ENCODE measurements at regions not wholly inside any gene's neighbourhood (a gene's known extent, or its start where the extent isn't known, plus 50 kb on each side); places are given as distances from the start of the nearest gene placed in this dataset.

- no peak overlapping the region for H3K27ac ChIP-seq
- WGBS (ENCODE audit: missing lambda C conversion rate) = 6% methylated on average over 4 of the region's 4 CpGs
- no peak overlapping the region for H3K4me2 ChIP-seq
- ChIA-PET POLR2A (no interaction called here), CTCF (no interaction called here)
- ATAC-seq = no peak
- TF ChIP-seq RFX5 (IDR thresholded peaks at IDR 0.05) = no peak
- TF ChIP-seq FOXS1 (CRISPR knock-in tag; IDR thresholded peaks at IDR 0.05) = no peak
- no peak for TF ChIP-seq REST (IDR thresholded peaks at IDR 0.05)
- no peak for TF ChIP-seq MAX (IDR thresholded peaks at IDR 0.05)
- TF ChIP-seq NPAS2 (CRISPR knock-in tag; IDR thresholded peaks at IDR 0.05; ENCODE audit: borderline replicate concordance) = no peak
- TF ChIP-seq SREBF2 (IDR thresholded peaks at IDR 0.05) = no peak
- H3K4me3 ChIP-seq = no peak overlapping the region
- FAIRE-seq = no peak
- no peak for DNase-seq (ENCODE audit: low read depth in 1 of 2, low spot score in 1 of 2)
- no peaks in the 10 kb centered on the region for H3K9me3 ChIP-seq
- no peaks in the 10 kb centered on the region for H3K4me1 ChIP-seq
Observed at GRCh38 chrY:15593476-15594160, 1069.3 kb downstream of the NLGN4Y start.

GRCh38 chrY:15594179-15594578, 1069.8 kb downstream of the NLGN4Y start:
- no peak for ATAC-seq
- no peak for DNase-seq (ENCODE audit: low read depth in 1 of 2, low spot score in 1 of 2)
- WGBS (ENCODE audit: missing lambda C conversion rate) = 25% methylated on average over 3 of the region's 3 CpGs

More at GRCh38 chrY:15594179-15594578, 1069.8 kb downstream of the NLGN4Y start:
- ChIA-PET CTCF (no interaction called here), POLR2A (no interaction called here)
- Histone ChIP-seq H3K9me3 (no peaks in the 10 kb centered on the region), H3K4me2 (no peak overlapping the region), H3K4me3 (no peak overlapping the region), H3K27ac (no peak overlapping the region), H3K4me1 (no peaks in the 10 kb centered on the region)
- TF ChIP-seq HOXB5 (CRISPR knock-in tag; IDR thresholded peaks at IDR 0.05) = no peak
- TF ChIP-seq JUNB (IDR thresholded peaks at IDR 0.05) = no peak
- no peak for TF ChIP-seq RARB (CRISPR knock-in tag; IDR thresholded peaks at IDR 0.05)
- TF ChIP-seq JUN (IDR thresholded peaks at IDR 0.05) = no peak
- TF ChIP-seq USF2 (IDR thresholded peaks at IDR 0.05) = no peak
- no peak for TF ChIP-seq FOXS1 (CRISPR knock-in tag; IDR thresholded peaks at IDR 0.05)
- no peak for TF ChIP-seq FOSL2 (IDR thresholded peaks at IDR 0.05)
- no peak for TF ChIP-seq FOSL2 (CRISPR knock-in tag; IDR thresholded peaks at IDR 0.05)
- TF ChIP-seq E2F6 (IDR thresholded peaks at IDR 0.05; ENCODE audit: borderline replicate concordance, low read depth) = no peak
- no peak for TF ChIP-seq FOSB (CRISPR knock-in tag; IDR thresholded peaks at IDR 0.05)
- no peak for TF ChIP-seq MAZ (IDR thresholded peaks at IDR 0.05; ENCODE audit: borderline replicate concordance, low read depth, low read length)
- no peak for TF ChIP-seq TFCP2L1 (CRISPR knock-in tag; IDR thresholded peaks at IDR 0.05)
- TF ChIP-seq EP300 (IDR thresholded peaks at IDR 0.05) = no peak
- no peak for TF ChIP-seq CBX8 (IDR thresholded peaks at IDR 0.05)
- TF ChIP-seq CBX2 (IDR thresholded peaks at IDR 0.05; ENCODE audit: borderline replicate concordance, low read depth) = no peak
- no peak for TF ChIP-seq RAD21 (conservative IDR thresholded peaks at IDR 0.05 in 1 of 2, IDR thresholded peaks at IDR 0.05 in 1 of 2)
- TF ChIP-seq NFE2L2 (conservative IDR thresholded peaks at IDR 0.05; ENCODE audit: low read length) = no peak
- no peak for TF ChIP-seq NR3C1 (IDR thresholded peaks at IDR 0.05)
- TF ChIP-seq PBX3 (IDR thresholded peaks at IDR 0.05) = no peak
- no peak for TF ChIP-seq MYC (IDR thresholded peaks at IDR 0.05; ENCODE audit: borderline replicate concordance, low read length)
- no peak for FAIRE-seq

All from A549 (cell line).